ENCODE measurements at regions not wholly inside any gene's neighbourhood (a gene's known extent, or its start where the extent isn't known, plus 50 kb on each side); places are given as distances from the start of the nearest gene placed in this dataset.

GRCh38 chr13:44768775-44769581 lies 192.8 kb upstream of the TSC22D1 start:
- H3K27ac ChIP-seq (ENCODE audit: low read length), result no peak overlapping the region
- H3K4me1 ChIP-seq (ENCODE audit: control insufficient read depth, insufficient read depth, low read length), result 0 out of 2 replicates have a peak, but pooled peaks cover 1% of the 10 kb centered on the region
- WGBS (ENCODE audit: insufficient coverage, insufficient read length), result no CpG with 5 or more reads among the region's 6 CpGs
- no peaks in the 10 kb centered on the region for H3K27me3 ChIP-seq (ENCODE audit: control insufficient read depth, insufficient read depth, low read length)
- H3K9me3 ChIP-seq (ENCODE audit: control insufficient read depth, insufficient read depth, low read length), result no peaks in the 10 kb centered on the region
- H3K4me3 ChIP-seq (ENCODE audit: low read length), result no peak overlapping the region
- DNase-seq (ENCODE audit: low read depth, low spot score), result no peak
- no peaks in the 10 kb centered on the region for H3K36me3 ChIP-seq (ENCODE audit: control insufficient read depth, insufficient read depth, low read length)

- Histone ChIP-seq H3K27ac (ENCODE audit: low read length) (no peak overlapping the region), H3K9me3 (ENCODE audit: control insufficient read depth, insufficient read depth, low read length) (no peaks in the 10 kb centered on the region), H3K27me3 (ENCODE audit: control insufficient read depth, insufficient read depth, low read length) (no peaks in the 10 kb centered on the region), H3K4me1 (ENCODE audit: control insufficient read depth, insufficient read depth, low read length) (0 out of 2 replicates have a peak, but pooled peaks cover 1% of the 10 kb centered on the region), H3K36me3 (ENCODE audit: control insufficient read depth, insufficient read depth, low read length) (no peaks in the 10 kb centered on the region), H3K4me3 (ENCODE audit: low read length) (no peak overlapping the region)
- no peak for DNase-seq (ENCODE audit: low read depth, low spot score)
- WGBS (ENCODE audit: insufficient coverage, insufficient read length), result no CpG with 5 or more reads among the region's 2 CpGs
Observed at GRCh38 chr13:44768239-44768638, 192.1 kb upstream of the TSC22D1 start.

- no CpG with 5 or more reads among the region's 4 CpGs for WGBS (ENCODE audit: insufficient coverage, insufficient read length)
Observed at GRCh38 chr13:44765001-44765471, 188.9 kb upstream of the TSC22D1 start.

GRCh38 chr13:44764302-44764692 lies 188.2 kb upstream of the TSC22D1 start:
- Histone ChIP-seq H3K36me3 (ENCODE audit: control insufficient read depth, insufficient read depth, low read length) (no peaks in the 10 kb centered on the region), H3K4me1 (ENCODE audit: control insufficient read depth, insufficient read depth, low read length) (peaks cover 1% of the 10 kb centered on the region; the same call in 1 of the 2 replicates), H3K27me3 (ENCODE audit: control insufficient read depth, insufficient read depth, low read length) (no peaks in the 10 kb centered on the region), H3K9me3 (ENCODE audit: control insufficient read depth, insufficient read depth, low read length) (no peaks in the 10 kb centered on the region), H3K4me3 (ENCODE audit: low read length) (no peak overlapping the region), H3K27ac (ENCODE audit: low read length) (no peak overlapping the region)
- DNase-seq (ENCODE audit: low read depth, low spot score), result no peak
- no CpG with 5 or more reads among the region's 8 CpGs for WGBS (ENCODE audit: insufficient coverage, insufficient read length)

More at GRCh38 chr13:44765001-44765471, 188.9 kb upstream of the TSC22D1 start:
- no peak for DNase-seq (ENCODE audit: low read depth, low spot score)
- H3K36me3 ChIP-seq (ENCODE audit: control insufficient read depth, insufficient read depth, low read length), result no peaks in the 10 kb centered on the region
- H3K27me3 ChIP-seq (ENCODE audit: control insufficient read depth, insufficient read depth, low read length), result no peaks in the 10 kb centered on the region
- H3K9me3 ChIP-seq (ENCODE audit: control insufficient read depth, insufficient read depth, low read length), result no peaks in the 10 kb centered on the region
- no peak overlapping the region for H3K27ac ChIP-seq (ENCODE audit: low read length)
- no peak overlapping the region for H3K4me3 ChIP-seq (ENCODE audit: low read length)
- H3K4me1 ChIP-seq (ENCODE audit: control insufficient read depth, insufficient read depth, low read length), result 0 out of 2 replicates have a peak, but pooled peaks cover 1% of the 10 kb centered on the region

- Histone ChIP-seq H3K9me3 (ENCODE audit: control insufficient read depth, insufficient read depth, low read length) (no peaks in the 10 kb centered on the region), H3K36me3 (ENCODE audit: control insufficient read depth, insufficient read depth, low read length) (no peaks in the 10 kb centered on the region), H3K27ac (ENCODE audit: low read length) (no peak overlapping the region), H3K4me1 (ENCODE audit: control insufficient read depth, insufficient read depth, low read length) (peaks cover 1% of the 10 kb centered on the region; the same call in 1 of the 2 replicates), H3K27me3 (ENCODE audit: control insufficient read depth, insufficient read depth, low read length) (no peaks in the 10 kb centered on the region), H3K4me3 (ENCODE audit: low read length) (no peak overlapping the region)
- WGBS (ENCODE audit: insufficient coverage, insufficient read length), result no CpG with 5 or more reads among the region's 11 CpGs
- no peak for DNase-seq (ENCODE audit: low read depth, low spot score)
Observed at GRCh38 chr13:44763615-44764301, 187.6 kb upstream of the TSC22D1 start.

- Histone ChIP-seq H3K9me3 (ENCODE audit: control insufficient read depth, insufficient read depth, low read length) (no peaks in the 10 kb centered on the region), H3K36me3 (ENCODE audit: control insufficient read depth, insufficient read depth, low read length) (no peaks in the 10 kb centered on the region), H3K4me3 (ENCODE audit: low read length) (no peak overlapping the region), H3K4me1 (ENCODE audit: control insufficient read depth, insufficient read depth, low read length) (peaks cover 1% of the 10 kb centered on the region; the same call in 1 of the 2 replicates), H3K27me3 (ENCODE audit: control insufficient read depth, insufficient read depth, low read length) (no peaks in the 10 kb centered on the region), H3K27ac (ENCODE audit: low read length) (no peak overlapping the region)
- WGBS (ENCODE audit: insufficient coverage, insufficient read length), result no CpG with 5 or more reads among the region's 1 CpG
- no peak for DNase-seq (ENCODE audit: low read depth, low spot score)
Observed at GRCh38 chr13:44762911-44763310, 186.8 kb upstream of the TSC22D1 start.

GRCh38 chr13:44760434-44760833 lies 184.3 kb upstream of the TSC22D1 start:
- Histone ChIP-seq H3K4me1 (ENCODE audit: control insufficient read depth, insufficient read depth, low read length) (peaks cover 1% of the 10 kb centered on the region; the same call in 1 of the 2 replicates), H3K9me3 (ENCODE audit: control insufficient read depth, insufficient read depth, low read length) (no peaks in the 10 kb centered on the region), H3K4me3 (ENCODE audit: low read length) (no peak overlapping the region), H3K36me3 (ENCODE audit: control insufficient read depth, insufficient read depth, low read length) (no peaks in the 10 kb centered on the region), H3K27me3 (ENCODE audit: control insufficient read depth, insufficient read depth, low read length) (no peaks in the 10 kb centered on the region), H3K27ac (ENCODE audit: low read length) (no peak overlapping the region)
- WGBS (ENCODE audit: insufficient coverage, insufficient read length), result no CpG with 5 or more reads among the region's 1 CpG
- no peak for DNase-seq (ENCODE audit: low read depth, low spot score)

GRCh38 chr13:44759384-44760360 lies 183.5 kb upstream of the TSC22D1 start:
- H3K4me3 ChIP-seq (ENCODE audit: low read length), result no peak overlapping the region
- H3K4me1 ChIP-seq (ENCODE audit: control insufficient read depth, insufficient read depth, low read length), result peaks cover 1% of the 10 kb centered on the region; the same call in 1 of the 2 replicates
- H3K27me3 ChIP-seq (ENCODE audit: control insufficient read depth, insufficient read depth, low read length), result no peaks in the 10 kb centered on the region
- no peak for DNase-seq (ENCODE audit: low read depth, low spot score)
- H3K27ac ChIP-seq (ENCODE audit: low read length), result no peak overlapping the region
- no CpG with 5 or more reads among the region's 6 CpGs for WGBS (ENCODE audit: insufficient coverage, insufficient read length)
- H3K9me3 ChIP-seq (ENCODE audit: control insufficient read depth, insufficient read depth, low read length), result no peaks in the 10 kb centered on the region
- no peaks in the 10 kb centered on the region for H3K36me3 ChIP-seq (ENCODE audit: control insufficient read depth, insufficient read depth, low read length)

GRCh38 chr13:44758630-44759383 lies 182.7 kb upstream of the TSC22D1 start:
- Histone ChIP-seq H3K4me1 (ENCODE audit: control insufficient read depth, insufficient read depth, low read length) (no peaks in the 10 kb centered on the region; the same call in 1 of the 2 replicates), H3K9me3 (ENCODE audit: control insufficient read depth, insufficient read depth, low read length) (no peaks in the 10 kb centered on the region), H3K36me3 (ENCODE audit: control insufficient read depth, insufficient read depth, low read length) (no peaks in the 10 kb centered on the region), H3K27ac (ENCODE audit: low read length) (no peak overlapping the region), H3K27me3 (ENCODE audit: control insufficient read depth, insufficient read depth, low read length) (no peaks in the 10 kb centered on the region), H3K4me3 (ENCODE audit: low read length) (no peak overlapping the region)
- no CpG with 5 or more reads among the region's 11 CpGs for WGBS (ENCODE audit: insufficient coverage, insufficient read length)
- no peak for DNase-seq (ENCODE audit: low read depth, low spot score)
